Activated T-helper 2 cell treated with anti-CD3 and anti-CD28 coated beads, Interferon-gamma antibody, Interleukin-2, Interleukin-4, amounts not matched to agents 10 μg/mL and 5 μg/mL and 100 μg/mL, durations not matched to agents 14 hours and 24 hours and 36 hours (primary cell): ENCODE measurements at regions not wholly inside any gene's neighbourhood (a gene's known extent, or its start where the extent isn't known, plus 50 kb on each side); places are given as distances from the start of the nearest gene placed in this dataset.
"Not testable (repeated sequence)": the region's sequence is repeated elsewhere in the genome, so short reads cannot be mapped to it uniquely, and the experiment has no call there.

ENCODE experiments used
- DNase-seq: peaks from one replicate; pipeline ENCODE4 v3.0.0; 2021; ENCODE audit warnings: low spot score
- H3K27ac Mint-ChIP-seq: one replicate; pipeline ENCODE4 v1.8.0; 2021; ENCODE audit warnings: mixed read lengths
- H3K27me3 Mint-ChIP-seq: one replicate; pipeline ENCODE4 v1.8.0; 2021; ENCODE audit warnings: low read depth, mixed read lengths
- H3K36me3 Mint-ChIP-seq: one replicate; pipeline ENCODE4 v1.8.0; 2021; ENCODE audit warnings: low read depth, mixed read lengths
- H3K4me1 Mint-ChIP-seq: one replicate; pipeline ENCODE4 v1.8.0; 2021; ENCODE audit warnings: low read depth, mixed read lengths
- H3K4me3 Mint-ChIP-seq: one replicate; pipeline ENCODE4 v1.8.0; 2021; ENCODE audit warnings: low read depth, mild to moderate bottlenecking, moderate library complexity, mixed read lengths
- H3K9me3 Mint-ChIP-seq: one replicate; pipeline ENCODE4 v1.8.0; 2021; ENCODE audit warnings: mixed read lengths
- intact Hi-C: fragments of 100-400 bp; cut with micrococcal nuclease; formaldehyde crosslinking; loops from one replicate; pipeline ENCODE4 v1.15.1; 2023

GRCh38 chr13:80069374-80069773, 271.6 kb downstream of the SPRY2 start:
- intact Hi-C loops: no loop called here
- H3K27me3 Mint-ChIP-seq: no peaks in the 10 kb centered on the region
- H3K4me3 Mint-ChIP-seq: no peak overlapping the region
- no peaks in the 10 kb centered on the region for H3K9me3 Mint-ChIP-seq
- DNase-seq: no peak
- H3K36me3 Mint-ChIP-seq: no peaks in the 10 kb centered on the region
- H3K4me1 Mint-ChIP-seq: no peaks in the 10 kb centered on the region
- H3K27ac Mint-ChIP-seq: no peak overlapping the region

GRCh38 chr13:80065996-80066395, 274.9 kb downstream of the SPRY2 start:
- DNase-seq: no peak
- Mint-ChIP-seq H3K9me3 (no peaks in the 10 kb centered on the region), H3K4me3 (no peak overlapping the region), H3K27me3 (no peaks in the 10 kb centered on the region), H3K27ac (no peak overlapping the region), H3K36me3 (no peaks in the 10 kb centered on the region), H3K4me1 (no peaks in the 10 kb centered on the region)
- intact Hi-C loops: no loop called here

GRCh38 chr13:80062416-80062815, 278.5 kb downstream of the SPRY2 start:
- H3K4me1 Mint-ChIP-seq, H3K27ac Mint-ChIP-seq, H3K36me3 Mint-ChIP-seq, H3K27me3 Mint-ChIP-seq, DNase-seq, H3K9me3 Mint-ChIP-seq, H3K4me3 Mint-ChIP-seq, intact Hi-C loops: not testable (repeated sequence)

- Mint-ChIP-seq H3K27ac (no peak overlapping the region), H3K9me3 (no peaks in the 10 kb centered on the region), H3K27me3 (no peaks in the 10 kb centered on the region), H3K4me1 (no peaks in the 10 kb centered on the region), H3K4me3 (no peak overlapping the region), H3K36me3 (no peaks in the 10 kb centered on the region)
- no peak for DNase-seq
- intact Hi-C loops: no loop called here
Observed at GRCh38 chr13:80059789-80060188, 281.1 kb downstream of the SPRY2 start.

- H3K4me1 Mint-ChIP-seq: no peaks in the 10 kb centered on the region
Observed at GRCh38 chr13:80058626-80059025, 282.3 kb downstream of the SPRY2 start.

GRCh38 chr13:80055847-80056246, 285.1 kb downstream of the SPRY2 start:
- H3K36me3 Mint-ChIP-seq: no peaks in the 10 kb centered on the region
- intact Hi-C loops: no loop called here
- H3K27ac Mint-ChIP-seq: no peak overlapping the region
- no peak overlapping the region for H3K4me3 Mint-ChIP-seq
- no peaks in the 10 kb centered on the region for H3K9me3 Mint-ChIP-seq
- no peaks in the 10 kb centered on the region for H3K27me3 Mint-ChIP-seq
- no peaks in the 10 kb centered on the region for H3K4me1 Mint-ChIP-seq
- no peak for DNase-seq

More at GRCh38 chr13:80058626-80059025, 282.3 kb downstream of the SPRY2 start:
- Mint-ChIP-seq H3K36me3 (no peaks in the 10 kb centered on the region), H3K27me3 (no peaks in the 10 kb centered on the region), H3K9me3 (no peaks in the 10 kb centered on the region), H3K4me3 (no peak overlapping the region), H3K27ac (no peak overlapping the region)
- DNase-seq: no peak
- intact Hi-C loops: no loop called here

- Mint-ChIP-seq H3K36me3 (no peaks in the 10 kb centered on the region), H3K4me1 (peaks cover 3% of the 10 kb centered on the region), H3K9me3 (no peaks in the 10 kb centered on the region), H3K27me3 (peaks cover 3% of the 10 kb centered on the region), H3K4me3 (no peak overlapping the region), H3K27ac (no peak overlapping the region)
- intact Hi-C loops: no loop called here
- no peak for DNase-seq
Observed at GRCh38 chr13:80054806-80055205, 286.1 kb downstream of the SPRY2 start.

- no peak for DNase-seq
- Mint-ChIP-seq H3K36me3 (no peaks in the 10 kb centered on the region), H3K4me3 (no peak overlapping the region), H3K27me3 (peaks cover 8% of the 10 kb centered on the region), H3K9me3 (no peaks in the 10 kb centered on the region), H3K27ac (no peak overlapping the region), H3K4me1 (peaks cover 11% of the 10 kb centered on the region)
- intact Hi-C loops: no loop called here
Observed at GRCh38 chr13:80052286-80052685, 288.6 kb downstream of the SPRY2 start.

- H3K27me3 Mint-ChIP-seq: peaks cover 10% of the 10 kb centered on the region
- H3K9me3 Mint-ChIP-seq: no peaks in the 10 kb centered on the region
- intact Hi-C loops: no loop called here
- no peak for DNase-seq
- no peak overlapping the region for H3K4me3 Mint-ChIP-seq
- peaks cover 11% of the 10 kb centered on the region for H3K4me1 Mint-ChIP-seq
- no peaks in the 10 kb centered on the region for H3K36me3 Mint-ChIP-seq
- no peak overlapping the region for H3K27ac Mint-ChIP-seq
Observed at GRCh38 chr13:80050252-80050651, 290.7 kb downstream of the SPRY2 start.

GRCh38 chr13:80048802-80049201, 292.1 kb downstream of the SPRY2 start:
- Mint-ChIP-seq H3K4me3 (no peak overlapping the region), H3K27ac (peak overlapping the region; percentile 48), H3K9me3 (no peaks in the 10 kb centered on the region), H3K36me3 (no peaks in the 10 kb centered on the region), H3K27me3 (peaks cover 10% of the 10 kb centered on the region), H3K4me1 (peaks cover 11% of the 10 kb centered on the region)
- intact Hi-C loops: loop anchor here (5.0 kb wide), 1 partner anchor 657 kb away; no protein-coding TSS in a partner anchor
- DNase-seq: peak; percentile 42

- intact Hi-C loops: loop anchor here (5.0 kb wide), 1 partner anchor 656 kb away; no protein-coding TSS in a partner anchor
- Mint-ChIP-seq H3K4me1 (peaks cover 11% of the 10 kb centered on the region), H3K4me3 (no peak overlapping the region), H3K36me3 (no peaks in the 10 kb centered on the region), H3K27ac (no peak overlapping the region), H3K27me3 (peaks cover 10% of the 10 kb centered on the region), H3K9me3 (no peaks in the 10 kb centered on the region)
- no peak for DNase-seq
Observed at GRCh38 chr13:80048030-80048429, 292.9 kb downstream of the SPRY2 start.

GRCh38 chr13:80047406-80047805, 293.5 kb downstream of the SPRY2 start:
- H3K4me1 Mint-ChIP-seq: peaks cover 11% of the 10 kb centered on the region
- H3K9me3 Mint-ChIP-seq: no peaks in the 10 kb centered on the region
- H3K36me3 Mint-ChIP-seq: no peaks in the 10 kb centered on the region
- DNase-seq: no peak
- H3K4me3 Mint-ChIP-seq: no peak overlapping the region
- intact Hi-C loops: loop anchor here (5.0 kb wide), 1 partner anchor 655 kb away; no protein-coding TSS in a partner anchor
- H3K27me3 Mint-ChIP-seq: peaks cover 10% of the 10 kb centered on the region
- H3K27ac Mint-ChIP-seq: no peak overlapping the region

GRCh38 chr13:80040981-80041317, 300.0 kb downstream of the SPRY2 start:
- Mint-ChIP-seq H3K36me3 (no peaks in the 10 kb centered on the region), H3K27me3 (no peaks in the 10 kb centered on the region), H3K9me3 (no peaks in the 10 kb centered on the region), H3K27ac (no peak overlapping the region), H3K4me1 (no peaks in the 10 kb centered on the region), H3K4me3 (no peak overlapping the region)
- no peak for DNase-seq
- intact Hi-C loops: no loop called here
